ENCODE measurements at regions not wholly inside any gene's neighbourhood (a gene's known extent, or its start where the extent isn't known, plus 50 kb on each side); places are given as distances from the start of the nearest gene placed in this dataset.

GRCh38 chr2:18247282-18248110 lies 313.0 kb downstream of the RDH14 start:
- H4K5ac ChIP-seq (ENCODE audit: insufficient read length, low read depth, low read length) = no peak overlapping the region
- FAIRE-seq (no peak), DNase-seq (ENCODE audit: low read depth in 1 of 2, low spot score in 2 of 2) (no peak)
- no peak overlapping the region for H4K8ac ChIP-seq (ENCODE audit: extremely low read depth, insufficient read depth, low read length)
- H4K20me1 ChIP-seq (replicated peaks in 1 of 2; ENCODE audit: control insufficient read depth in 1 of 2, insufficient read depth in 2 of 2, low read length in 2 of 2) = no peaks in the 10 kb centered on the region
- H3K56ac ChIP-seq (replicated peaks; ENCODE audit: insufficient read length, low read depth, low read length) = no peak overlapping the region
- H2AK5ac ChIP-seq (ENCODE audit: low read depth, low read length) = no peak overlapping the region
- H3K9me3 ChIP-seq (ENCODE audit: insufficient read depth in 2 of 2, low read depth in 1 of 2, low read length in 1 of 2) = no peaks in the 10 kb centered on the region
- no peak overlapping the region for H3K4me3 ChIP-seq (ENCODE audit: extremely low read depth in 1 of 4, insufficient read depth in 2 of 4, low read depth in 3 of 4, low read length in 4 of 4)
- no peak overlapping the region for H3K14ac ChIP-seq (ENCODE audit: insufficient read length)
- WGBS, 2 experiments (ENCODE audit: extremely low coverage in 1 of 2, insufficient coverage in 1 of 2, insufficient read length in 1 of 2, insufficient replicate concordance in 2 of 2, low coverage in 1 of 2, low lambda C conversion rate in 2 of 2, missing lambda C conversion rate in 1 of 2) = 90% methylated on average over 7 of the region's 7 CpGs; no CpG with 5 or more reads in 1 of the 2 experiments
- no peaks in the 10 kb centered on the region for H3K79me2 ChIP-seq (ENCODE audit: control insufficient read depth in 1 of 2, insufficient read depth in 2 of 2, low read length in 2 of 2)
- H2AFZ ChIP-seq (ENCODE audit: low read length) = no peak overlapping the region
- H3K79me1 ChIP-seq (ENCODE audit: low read depth, low read length) = no peaks in the 10 kb centered on the region
- CTCF ChIA-PET (ENCODE audit: partially characterized antibody) = interaction anchor here (0.5 to 2.5 kb wide), 4 partner anchors 10 to 1262 kb away, joined by 3 to 12 read pairs (median 3); no protein-coding TSS in a partner anchor
- no peak overlapping the region for H3K4me2 ChIP-seq (ENCODE audit: insufficient read depth in 1 of 2, low read depth in 2 of 2, low read length in 2 of 2)
- no peak overlapping the region for H2BK12ac ChIP-seq (ENCODE audit: low read depth, low read length)
- H2BK15ac ChIP-seq (ENCODE audit: low read length) = no peak overlapping the region
- H3K4me1 ChIP-seq (replicated peaks in 1 of 4; ENCODE audit: control insufficient read depth in 3 of 4, insufficient read depth in 4 of 4, low read length in 3 of 4) = no peaks in the 10 kb centered on the region
- H2BK20ac ChIP-seq (ENCODE audit: low read length) = no peak overlapping the region
- no peak overlapping the region for H3K27ac ChIP-seq (ENCODE audit: low read depth, low read length)
- H2BK5ac ChIP-seq (ENCODE audit: low read depth, low read length) = no peak overlapping the region
- H3K36me3 ChIP-seq (ENCODE audit: control insufficient read depth in 2 of 4, insufficient read depth in 4 of 4, low read length in 3 of 4) = no peaks in the 10 kb centered on the region
- H4K91ac ChIP-seq (replicated peaks; ENCODE audit: insufficient read length, low read length) = no peak overlapping the region
- no peaks in the 10 kb centered on the region for H3K27me3 ChIP-seq (replicated peaks in 1 of 4; ENCODE audit: control insufficient read depth in 3 of 4, extremely low read depth in 1 of 4, insufficient read depth in 3 of 4, low read length in 3 of 4)
- H3K9ac ChIP-seq (replicated peaks in 1 of 4; ENCODE audit: extremely low read depth in 1 of 4, low read depth in 3 of 4, low read length in 3 of 4) = no peak overlapping the region
- no peak overlapping the region for H3K4ac ChIP-seq (replicated peaks; ENCODE audit: insufficient read length, low read depth, low read length)
- H3K23me2 ChIP-seq (ENCODE audit: low read depth, low read length) = no peaks in the 10 kb centered on the region
- H3K23ac ChIP-seq (ENCODE audit: insufficient read length) = no peak overlapping the region
- H2BK120ac ChIP-seq (replicated peaks; ENCODE audit: low read depth, low read length) = no peak overlapping the region
- POLR2A ChIA-PET (ENCODE audit: partially characterized antibody) = no interaction called here
- no peak overlapping the region for H3K18ac ChIP-seq (ENCODE audit: extremely low read depth, low read length)
- no peak for TF ChIP-seq TEAD4 (IDR thresholded peaks at IDR 0.05; ENCODE audit: low read depth, low read length)
- no peak for TF ChIP-seq RNF2 (IDR thresholded peaks at IDR 0.05; ENCODE audit: borderline replicate concordance, low read depth, low read length, missing control alignments, poor library complexity, severe bottlenecking)
- TF ChIP-seq ZNF274 (IDR thresholded peaks at IDR 0.05; ENCODE audit: borderline replicate concordance, extremely low read depth, low read length) = no peak
- no peak for TF ChIP-seq YY1 (IDR thresholded peaks at IDR 0.05; ENCODE audit: low read depth, low read length)
- no peak for TF ChIP-seq RFX5 (IDR thresholded peaks at IDR 0.05; ENCODE audit: borderline replicate concordance, low read depth, low read length)
- TF ChIP-seq KDM5A (IDR thresholded peaks at IDR 0.05; ENCODE audit: low read length) = no peak
- TF ChIP-seq NRF1 (IDR thresholded peaks at IDR 0.05; ENCODE audit: low read depth, low read length) = no peak
- no peak for TF ChIP-seq ASH2L (IDR thresholded peaks at IDR 0.05; ENCODE audit: low read length)
- no peak for TF ChIP-seq RAD21 (IDR thresholded peaks at IDR 0.05 in 1 of 2, conservative IDR thresholded peaks at IDR 0.05 in 1 of 2; ENCODE audit: low read depth in 2 of 2, low read length in 2 of 2)
- TF ChIP-seq NANOG (IDR thresholded peaks at IDR 0.05; ENCODE audit: insufficient read depth, low read depth, low read length, poor library complexity, severe bottlenecking) = no peak
- no peak for TF ChIP-seq CBX8 (IDR thresholded peaks at IDR 0.05; ENCODE audit: borderline replicate concordance, low read depth, low read length)
- no peak for TF ChIP-seq KDM4A (IDR thresholded peaks at IDR 0.05; ENCODE audit: low read depth, low read length, severe bottlenecking)
- TF ChIP-seq JUND (IDR thresholded peaks at IDR 0.05; ENCODE audit: low read length) = no peak
